RPMI7951 (cell line): ENCODE measurements at regions not wholly inside any gene's neighbourhood (a gene's known extent, or its start where the extent isn't known, plus 50 kb on each side); places are given as distances from the start of the nearest gene placed in this dataset.

Experiments
- DNase-seq: peaks from one replicate; pipeline ENCODE4 v3.0.0-alpha.2; 2012; ENCODE audit warnings: low read depth

DNA sequence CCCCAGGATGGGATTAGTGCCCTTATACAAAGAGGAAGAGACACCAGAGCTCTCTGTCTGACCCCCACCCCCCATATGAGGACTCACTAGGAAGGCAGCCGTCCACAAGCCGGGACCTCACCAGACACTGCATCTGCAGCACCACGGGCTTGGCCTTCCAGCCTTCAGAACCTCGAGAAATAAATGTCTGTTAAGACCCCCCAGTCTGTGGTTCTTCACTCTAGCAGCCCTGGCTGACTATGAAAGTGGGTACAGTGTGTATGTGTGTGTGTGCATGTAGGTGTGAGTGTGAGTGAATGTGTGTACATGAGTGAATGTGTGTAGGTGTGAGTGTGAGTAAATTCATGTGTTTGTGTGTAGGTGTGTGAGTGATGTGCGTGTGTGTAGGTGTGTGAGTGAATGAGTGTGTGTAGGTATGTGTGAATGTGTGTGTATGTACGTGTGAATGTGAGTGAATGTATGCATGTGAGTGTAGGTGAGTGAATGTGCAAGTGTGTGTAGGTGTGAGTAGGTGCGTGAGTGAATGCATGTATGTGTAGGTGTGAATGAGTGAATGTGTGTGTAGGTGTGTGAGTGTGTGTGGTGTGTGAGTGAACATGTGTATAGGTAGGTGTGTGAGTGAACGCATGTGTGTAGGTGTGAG lies 201.6 kb upstream of the ZNF536 start:
- DNase-seq, result no peak

DNA sequence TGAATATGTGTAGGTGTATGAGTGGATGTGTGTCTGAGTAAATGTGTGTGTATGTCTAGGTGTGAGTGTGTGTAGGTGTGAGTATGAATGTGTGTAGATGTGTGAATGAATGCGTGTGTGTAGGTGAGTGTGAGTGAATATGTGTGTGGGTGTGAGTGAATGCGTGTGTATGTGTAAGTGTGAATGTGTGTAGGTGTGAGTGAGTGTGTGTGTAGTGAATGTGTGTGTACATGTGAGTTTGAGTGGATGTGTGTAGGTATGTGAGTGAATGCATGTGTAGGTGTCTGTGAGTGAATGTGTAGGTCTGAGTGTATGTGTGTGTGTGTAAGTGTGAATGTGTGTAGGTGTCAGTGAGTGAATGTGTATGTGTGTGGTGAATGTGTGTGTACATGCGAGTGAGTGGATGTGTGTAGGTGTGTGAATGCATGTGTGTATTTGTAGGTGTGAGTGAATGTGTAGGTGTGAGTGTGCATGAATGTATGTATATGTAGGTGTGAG lies 201.0 kb upstream of the ZNF536 start:
- no peak for DNase-seq

DNA sequence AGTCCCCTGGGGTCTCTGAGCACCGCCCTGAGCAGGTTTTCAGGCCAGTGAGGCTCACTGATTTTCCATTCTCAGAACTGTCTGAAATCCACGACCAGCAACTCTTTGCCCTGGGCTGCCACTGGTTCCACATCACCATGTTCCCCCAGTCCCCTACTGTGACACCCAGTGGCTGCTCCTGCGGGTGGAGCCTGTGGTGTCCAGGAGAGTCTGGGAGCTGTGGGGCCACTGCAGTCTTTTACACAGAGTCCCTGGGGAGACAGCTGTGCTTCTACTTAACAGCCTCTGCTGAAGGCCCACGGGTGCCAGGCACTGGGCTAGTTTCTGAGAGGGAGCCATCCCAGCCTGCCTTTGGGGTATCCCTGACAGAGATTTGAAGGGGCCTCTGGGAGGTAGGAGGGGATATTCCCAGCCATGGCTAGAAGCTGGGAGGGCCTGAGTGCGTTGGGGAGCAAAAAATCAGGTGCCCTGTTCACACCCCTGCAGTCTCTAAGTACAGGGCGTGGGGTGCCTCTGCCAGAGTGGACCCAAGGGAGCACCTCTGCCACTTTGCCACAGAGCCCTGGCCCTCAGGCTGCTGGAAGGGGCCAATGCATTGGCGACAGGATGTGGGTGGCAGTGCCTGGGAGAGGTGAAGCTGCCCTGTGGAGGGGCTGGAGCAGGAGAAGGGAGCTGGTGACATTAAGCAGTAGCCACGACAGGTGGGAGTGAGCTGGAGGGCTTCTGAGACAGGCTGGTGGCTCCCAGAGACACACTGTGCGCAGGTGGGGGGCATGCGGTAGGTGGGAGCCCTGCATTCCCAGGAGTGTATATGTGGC lies 200.2 kb upstream of the ZNF536 start:
- DNase-seq, result no peak

DNA sequence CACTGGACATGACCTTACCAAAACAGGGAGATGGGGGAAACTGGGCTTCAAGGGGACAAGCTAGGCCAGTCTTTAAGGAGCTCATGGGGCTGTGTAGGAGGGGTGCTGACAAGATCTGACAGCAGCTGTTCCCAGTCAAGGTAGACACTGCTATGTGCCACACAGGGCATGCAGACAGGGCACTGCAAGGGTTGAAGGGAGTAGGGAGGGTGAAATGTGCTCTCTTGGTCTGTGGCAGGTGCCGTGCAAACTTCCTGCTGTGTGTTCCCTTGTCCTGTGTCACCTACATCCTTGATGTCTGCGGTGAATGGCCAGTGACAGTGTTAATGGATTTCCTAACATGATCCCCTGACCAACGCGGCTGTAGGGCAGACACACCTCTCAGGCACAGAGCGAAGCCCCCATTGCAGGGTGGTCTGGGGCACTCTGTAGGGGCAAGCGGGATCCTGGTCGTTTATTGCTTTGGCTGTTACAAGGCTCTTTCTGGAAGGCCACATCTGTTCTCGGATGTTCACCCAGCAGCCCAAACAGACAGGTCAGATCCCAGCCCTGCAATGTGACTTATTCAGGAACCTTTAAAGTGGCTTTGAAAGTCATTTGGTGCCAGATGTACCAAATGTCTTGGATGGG lies 199.5 kb upstream of the ZNF536 start:
- DNase-seq, result no peak

DNA sequence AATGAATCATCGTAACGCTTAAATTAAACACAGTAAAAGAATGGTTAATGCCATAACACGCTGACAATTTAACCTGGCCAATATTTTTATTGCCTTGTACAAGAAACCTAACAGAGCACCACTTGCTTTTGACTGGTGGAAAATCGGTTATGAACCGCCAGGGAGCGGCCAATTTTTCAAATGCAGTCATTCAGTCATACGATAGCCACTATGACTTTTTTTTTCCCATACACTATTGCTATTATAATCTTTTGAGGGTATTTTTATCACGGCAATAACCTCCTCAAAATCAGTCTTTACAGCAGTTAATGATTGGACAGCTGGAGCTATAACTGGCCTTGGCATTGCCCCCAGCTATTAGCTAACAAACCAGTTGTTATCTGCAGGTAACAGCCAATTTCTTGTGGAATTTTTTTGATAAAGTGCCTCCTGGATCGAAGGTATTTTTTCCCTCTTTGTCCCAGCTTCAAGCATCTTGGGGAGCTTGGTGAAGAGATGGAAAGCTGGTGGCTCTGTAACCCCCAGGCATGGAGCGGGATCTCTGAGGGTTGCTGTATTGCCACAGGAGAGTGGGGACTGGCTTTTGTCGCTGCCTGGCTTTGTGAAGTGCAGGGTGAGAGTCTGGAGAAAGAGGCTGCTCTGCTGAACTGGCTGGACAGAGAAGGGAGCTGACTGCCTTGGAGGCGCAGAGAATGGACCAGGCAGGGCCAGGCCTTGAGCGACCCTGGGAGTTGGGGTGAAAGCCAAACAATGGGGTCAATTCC lies 198.4 kb upstream of the ZNF536 start:
- DNase-seq, result no peak

DNA sequence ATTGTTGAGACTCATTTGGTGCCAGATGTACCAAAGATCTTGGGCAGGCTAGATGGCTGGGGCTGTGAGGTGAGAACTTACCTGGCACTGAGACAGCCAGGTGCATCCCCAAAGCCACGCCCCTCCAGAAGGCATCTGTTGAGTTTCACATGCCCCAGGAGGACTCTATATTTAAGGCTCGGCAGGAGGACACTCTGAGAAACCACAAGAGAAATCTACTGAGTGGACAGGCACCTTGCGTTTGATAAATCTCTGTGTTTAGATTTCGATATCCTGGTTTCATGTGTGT lies 197.9 kb upstream of the ZNF536 start:
- no peak for DNase-seq

DNA sequence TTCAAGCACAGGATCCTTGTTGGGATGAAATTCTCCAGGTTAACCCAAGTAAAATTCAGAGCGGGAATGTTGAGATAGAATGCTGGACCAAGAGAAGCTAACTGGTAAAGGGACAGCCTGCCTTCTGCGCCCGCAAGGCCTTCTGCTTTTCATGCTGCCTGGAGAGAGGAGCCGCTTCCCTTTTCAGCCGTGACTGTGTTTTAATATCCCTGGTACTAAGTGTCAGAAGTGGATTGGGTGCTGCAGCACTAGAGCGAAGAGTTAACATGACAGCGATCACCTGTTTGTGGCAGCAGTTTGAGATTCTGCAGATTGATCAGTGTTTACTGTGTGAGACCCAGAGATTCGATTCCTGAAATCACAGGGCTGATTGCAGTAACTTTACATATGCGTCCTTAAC lies 197.4 kb upstream of the ZNF536 start:
- DNase-seq, result no peak

DNA sequence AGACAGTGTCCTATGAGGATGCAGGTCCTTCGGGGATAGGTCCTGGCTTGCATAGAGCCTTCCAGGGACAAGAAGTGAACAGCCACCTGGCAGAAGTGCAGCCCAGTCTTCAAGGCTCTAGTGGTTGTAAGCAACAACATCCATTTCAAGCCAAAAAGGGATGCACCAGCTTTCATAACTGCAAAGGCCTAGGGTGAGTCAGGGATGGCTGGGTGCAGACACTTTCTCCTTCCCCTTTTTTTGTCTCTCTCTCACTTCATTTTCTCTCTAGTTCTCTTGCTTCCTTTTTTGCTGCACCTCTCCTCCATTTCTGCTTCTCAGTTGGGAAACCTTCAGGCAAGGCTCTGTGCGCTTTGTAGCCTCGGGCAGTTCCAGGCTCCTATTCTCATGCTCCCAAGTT lies 196.2 kb upstream of the ZNF536 start:
- no peak for DNase-seq

DNA sequence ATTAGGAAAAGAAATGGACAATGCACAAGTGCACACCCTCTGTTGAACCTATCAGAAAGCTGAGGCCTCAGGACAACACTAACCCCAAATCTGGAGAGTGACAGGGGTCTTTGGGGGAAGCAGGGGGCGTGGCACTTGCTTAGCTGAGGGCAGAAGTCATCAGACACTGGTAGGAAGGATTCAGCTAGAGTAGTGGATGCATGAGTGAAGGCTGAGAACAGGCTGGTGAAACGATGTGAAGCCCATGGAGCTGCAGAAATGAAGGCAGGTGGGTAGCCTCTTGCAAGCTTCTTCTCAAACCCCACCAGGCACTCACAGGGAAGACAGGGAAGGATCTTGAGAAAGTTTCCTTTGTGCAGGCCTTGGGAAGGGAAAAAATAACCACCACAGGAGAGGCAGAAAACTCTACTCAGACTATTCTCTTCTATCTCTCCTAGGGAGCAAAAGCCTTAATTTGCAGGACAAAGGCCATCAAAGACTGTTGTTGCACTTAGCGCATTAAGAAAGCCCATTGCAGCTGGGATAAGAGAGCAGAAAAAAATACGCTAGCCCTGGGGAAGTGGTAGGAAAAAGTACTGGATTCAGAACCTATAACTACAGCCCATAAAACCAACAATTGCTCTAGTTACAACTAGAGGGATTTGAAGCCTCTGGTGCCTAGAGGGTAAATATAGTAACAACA lies 193.3 kb upstream of the ZNF536 start:
- DNase-seq, result no peak

DNA sequence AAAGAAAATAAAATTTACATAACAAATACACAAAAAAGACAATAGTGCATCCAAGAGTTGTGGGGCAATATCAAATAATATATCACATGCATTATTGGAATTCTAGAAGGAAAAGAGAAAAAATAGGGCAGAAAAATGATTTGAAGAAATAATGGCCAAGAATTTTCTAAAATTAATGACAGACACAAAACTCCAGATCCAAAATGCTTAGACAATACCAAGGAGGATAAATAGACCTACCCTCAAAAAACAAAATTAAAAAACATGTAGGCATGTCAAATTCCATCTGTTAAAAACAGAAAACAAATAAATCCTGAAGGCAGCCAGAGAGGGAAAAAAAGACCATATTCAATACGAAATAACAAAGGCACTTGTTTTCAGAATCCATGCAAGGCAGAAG lies 191.5 kb upstream of the ZNF536 start:
- DNase-seq, result no peak

DNA sequence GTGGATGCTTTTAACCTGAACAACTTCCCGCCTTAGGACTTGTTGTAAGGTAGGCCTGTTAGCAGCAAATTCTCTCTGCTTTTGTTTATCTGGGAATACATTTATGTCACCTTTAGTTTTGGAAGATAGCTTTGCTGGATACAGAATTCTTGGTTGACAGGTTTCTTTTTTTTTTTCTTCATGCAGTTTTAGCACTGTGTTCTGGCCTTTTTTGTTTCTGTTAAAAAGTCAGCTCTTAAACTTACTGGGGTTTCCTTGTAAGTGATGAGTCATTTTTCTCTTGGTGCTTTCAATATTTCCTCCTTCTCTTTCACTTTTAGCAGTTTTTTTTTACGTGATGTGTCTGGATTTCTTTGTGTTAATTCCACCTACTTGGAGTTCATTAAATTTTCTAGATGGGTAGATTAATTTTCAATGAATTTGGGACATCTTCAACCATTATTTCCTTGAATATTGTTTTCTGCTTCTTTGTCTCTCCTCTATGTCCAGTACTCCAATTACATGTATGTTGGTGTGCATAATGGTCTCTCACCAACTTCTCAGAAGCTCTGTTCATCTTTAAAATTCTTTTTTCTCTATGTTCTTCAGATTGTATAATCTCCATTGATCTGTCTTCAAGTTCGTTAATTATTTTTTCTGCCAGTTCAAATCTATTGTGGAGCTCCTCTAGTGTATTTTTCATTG lies 188.2 kb upstream of the ZNF536 start:
- no peak for DNase-seq

DNA sequence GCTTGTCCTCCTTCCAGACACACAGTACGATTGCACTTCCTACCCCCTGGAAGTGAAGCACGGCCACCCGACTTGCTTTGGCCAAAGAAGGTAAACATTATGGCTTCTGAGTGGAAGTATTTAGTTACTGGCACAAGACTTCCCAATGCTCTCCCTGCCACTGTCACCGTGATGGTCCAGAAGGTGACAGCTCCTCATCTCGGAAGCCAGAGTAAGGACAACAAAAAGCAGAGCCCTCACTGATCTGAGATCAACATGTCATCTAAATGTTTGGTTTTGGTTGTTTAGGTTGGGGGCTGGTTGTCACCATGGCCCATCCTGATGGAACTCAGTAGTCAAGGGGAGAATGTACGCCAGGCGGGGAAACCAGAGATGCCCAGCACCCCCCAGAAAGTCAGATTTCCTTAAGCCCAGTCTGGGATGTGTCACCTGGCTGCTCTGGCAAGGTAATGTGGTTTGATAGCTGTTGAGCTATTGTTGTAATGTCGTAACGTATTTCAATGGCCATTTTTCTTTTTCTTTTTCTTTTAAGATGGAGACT lies 170.1 kb upstream of the ZNF536 start:
- no peak for DNase-seq

DNA sequence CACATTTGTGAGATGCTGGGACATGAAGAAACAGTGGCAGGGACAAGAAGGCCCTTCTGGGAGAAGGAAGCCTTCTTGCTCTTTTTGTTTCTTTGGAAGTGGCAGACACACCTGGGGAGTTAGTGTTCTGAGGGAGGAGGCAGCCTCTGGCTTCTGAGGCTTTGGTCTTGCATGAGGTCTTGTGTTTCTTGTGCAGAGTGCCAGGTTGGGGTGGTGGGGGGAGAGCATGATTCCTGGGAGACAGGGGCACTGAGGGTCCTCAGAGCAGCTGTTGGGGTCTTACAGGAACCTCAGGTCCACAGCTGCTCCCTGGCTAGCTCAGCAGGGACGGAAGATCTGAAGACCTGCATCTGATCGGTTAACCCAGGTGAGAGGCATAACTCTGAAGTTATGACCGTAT lies 167.5 kb upstream of the ZNF536 start:
- no peak for DNase-seq

DNA sequence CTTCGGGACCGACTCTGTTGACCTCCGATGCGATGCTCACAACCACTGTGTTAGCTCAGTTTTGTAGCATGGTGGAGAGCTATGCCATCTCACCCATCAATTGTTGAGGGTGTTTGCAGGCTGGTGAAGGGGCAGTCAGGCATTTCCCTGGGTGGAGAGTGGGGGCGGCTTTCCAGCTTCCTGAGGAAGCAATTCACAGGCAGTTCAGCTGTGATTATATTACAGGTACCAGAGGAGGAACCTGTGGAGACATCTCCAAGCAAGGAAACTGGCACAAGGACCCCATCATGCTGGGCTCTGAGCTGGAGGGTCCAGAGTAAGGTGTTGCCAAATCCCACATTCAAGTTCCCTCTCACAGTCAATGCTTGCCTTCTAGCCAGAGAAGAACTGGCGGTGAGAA lies 166.0 kb upstream of the ZNF536 start:
- no peak for DNase-seq

DNA sequence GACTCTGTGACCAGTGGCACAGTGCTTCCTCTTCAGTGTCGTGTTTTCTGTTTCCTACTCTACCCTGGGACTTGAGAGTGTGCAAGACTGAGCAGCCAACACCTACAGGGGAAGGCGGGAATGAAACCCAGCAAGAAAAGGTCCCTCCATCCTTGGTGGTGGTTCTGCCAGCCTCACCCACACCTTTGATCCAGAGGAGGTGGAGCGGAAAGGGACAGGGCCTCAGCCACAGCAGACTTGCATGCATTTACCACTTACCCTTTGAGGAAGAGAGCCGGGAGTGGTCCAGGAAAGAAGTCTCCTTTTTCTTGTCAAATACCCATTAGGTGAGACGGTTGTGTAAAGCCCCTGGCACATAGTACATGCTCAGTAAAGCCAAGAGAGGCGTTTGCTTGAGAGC lies 164.8 kb upstream of the ZNF536 start:
- DNase-seq, result no peak

DNA sequence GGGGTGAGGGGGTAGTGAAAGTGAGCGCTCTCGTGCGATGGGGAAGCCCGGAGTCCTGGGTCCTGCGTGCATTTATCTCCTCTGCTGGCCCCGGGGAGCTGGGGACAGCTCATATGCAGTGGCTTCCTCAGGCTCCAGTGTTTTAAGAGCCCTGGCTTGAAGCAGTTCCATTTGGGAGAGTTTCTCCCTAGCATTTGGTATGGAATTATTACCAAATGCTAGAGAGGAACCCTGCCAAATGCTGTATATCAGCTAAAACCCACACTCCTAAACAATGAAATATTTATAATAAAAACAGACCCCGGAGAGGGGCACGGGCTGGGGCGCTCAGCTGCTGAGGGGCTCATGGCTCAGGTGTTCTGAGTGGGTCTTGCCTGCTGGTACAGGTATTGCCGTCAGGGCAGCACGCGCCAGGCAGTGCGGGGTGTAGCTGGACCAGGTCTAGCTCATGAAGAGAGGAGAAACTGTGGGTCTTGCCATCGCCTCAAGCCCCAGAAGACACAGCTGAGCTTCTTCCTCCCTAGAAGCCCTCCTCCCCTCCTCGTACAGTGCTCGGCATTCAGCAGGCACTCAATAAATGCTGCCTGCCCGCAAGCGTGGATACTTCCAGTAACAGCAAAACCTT lies 163.6 kb upstream of the ZNF536 start:
- DNase-seq, result no peak

DNA sequence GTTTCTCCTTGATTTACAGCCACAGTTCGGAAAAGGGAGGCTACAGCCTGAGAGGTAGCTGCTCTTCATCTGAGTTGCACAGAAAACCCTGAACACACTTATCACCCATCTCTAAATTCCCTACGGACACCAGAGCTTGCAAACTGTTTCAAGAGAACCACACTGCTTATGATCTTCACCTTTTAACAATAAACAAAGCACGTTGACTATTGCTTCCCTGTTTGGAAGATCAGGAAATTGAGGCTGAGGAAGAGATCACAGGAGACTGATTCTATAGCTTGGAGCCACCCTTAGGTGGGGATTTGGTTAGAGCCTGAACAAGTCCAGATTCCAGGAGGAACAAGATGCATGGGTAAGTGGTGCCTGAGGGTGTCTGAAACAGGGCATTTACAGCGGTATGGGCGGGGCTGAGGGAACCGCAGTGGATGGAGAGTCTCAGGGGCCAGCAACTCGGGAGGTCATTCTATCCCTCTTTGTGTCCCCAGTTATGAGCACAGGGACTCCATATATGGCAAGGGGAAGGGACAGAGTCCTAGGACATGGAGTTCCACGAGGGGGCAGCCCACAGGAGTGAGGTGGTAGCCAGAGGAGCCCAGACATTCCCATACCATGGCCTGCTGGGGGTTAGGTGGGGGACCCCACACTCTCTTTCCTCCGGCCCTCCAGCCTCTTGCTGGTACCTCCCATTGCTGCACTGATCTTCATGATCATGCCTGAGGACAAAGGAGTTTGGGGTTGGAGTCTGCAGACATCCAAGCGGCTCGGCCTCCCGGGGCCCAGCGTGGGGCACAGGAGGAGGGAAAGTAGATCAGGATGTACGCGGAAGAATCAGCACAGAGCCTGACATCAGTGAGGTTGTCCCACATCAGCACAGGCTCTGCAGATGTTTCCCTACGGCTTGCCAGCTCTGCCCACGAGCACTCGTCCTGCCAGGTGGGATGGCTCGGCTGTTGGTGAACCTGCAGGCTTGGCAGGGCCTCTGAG lies 162.3 kb upstream of the ZNF536 start:
- no peak for DNase-seq

DNA sequence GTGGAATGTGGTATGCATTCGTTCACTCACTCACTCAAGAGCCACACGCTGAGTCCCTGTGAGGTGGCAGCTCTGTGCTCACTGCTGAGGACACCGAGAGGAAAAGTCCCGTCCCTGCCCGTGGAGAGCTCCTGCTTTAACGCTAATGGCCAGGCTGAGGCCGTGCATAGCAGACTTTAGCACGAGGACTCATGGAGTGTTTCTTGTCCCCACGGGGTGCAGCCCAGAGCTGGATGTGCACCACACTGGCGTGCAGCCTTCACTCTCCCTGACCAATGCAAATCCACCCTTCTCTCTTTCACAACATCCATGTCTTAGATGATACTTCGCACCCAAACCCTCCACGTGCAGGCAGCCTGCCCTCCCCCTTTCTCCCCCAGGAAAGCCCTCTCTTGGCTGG lies 159.6 kb upstream of the ZNF536 start:
- no peak for DNase-seq

DNA sequence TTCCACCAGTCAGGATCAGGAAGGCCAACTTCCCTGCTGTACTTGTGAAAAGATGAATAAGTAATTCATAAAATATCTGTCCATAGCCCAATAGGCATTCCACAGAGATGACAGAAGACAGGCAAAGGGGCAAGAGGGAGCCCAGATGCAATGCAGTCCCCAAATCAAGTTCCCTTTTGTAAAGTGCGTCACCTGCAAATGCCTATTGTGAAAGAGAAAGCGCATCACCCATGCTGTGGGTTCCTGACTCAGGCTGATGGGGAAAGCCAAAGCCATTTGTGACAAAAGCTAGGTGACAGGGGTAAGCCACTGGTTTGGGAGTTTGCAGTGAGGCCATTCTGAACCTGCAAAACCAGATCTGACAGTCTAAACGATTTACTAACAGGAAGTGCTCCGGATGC lies 157.5 kb upstream of the ZNF536 start:
- no peak for DNase-seq
